Sigmoid colon (tissue), 6 donors: ENCODE measurements at regions not wholly inside any gene's neighbourhood (a gene's known extent, or its start where the extent isn't known, plus 50 kb on each side); places are given as distances from the start of the nearest gene placed in this dataset.

Source experiments
- DNase-seq: peaks from one replicate; pipeline ENCODE4 v3.0.0-alpha.2; 2019
- H3K27ac ChIP-seq, 4 donors: fragments of 200-600 bp; sonication (generic); one replicate each; pipeline ENCODE4 v1.5.1; 2016 to 2019; ENCODE audit warnings: mild to moderate bottlenecking in 1 of 4
- H3K27me3 ChIP-seq, 3 donors: fragments of 200-600 bp; sonication (generic); one replicate each; pipeline ENCODE4 v1.5.1; 2019; ENCODE audit warnings: mild to moderate bottlenecking in 1 of 3
- H3K36me3 ChIP-seq, 4 donors: fragments of 200-600 bp; sonication (generic); one replicate each; pipeline ENCODE4 v1.5.1; 2016 to 2019
- H3K4me1 ChIP-seq, 4 donors: fragments of 200-600 bp; sonication (generic); one replicate each; pipeline ENCODE4 v1.5.1; 2017 to 2019
- H3K4me3 ChIP-seq, 4 donors: fragments of 200-600 bp; sonication (generic); one replicate each; pipeline ENCODE4 v1.5.1; 2017 to 2019; ENCODE audit warnings: mild to moderate bottlenecking in 2 of 4, moderate library complexity in 1 of 4
- H3K9me3 ChIP-seq, 4 donors: fragments of 200-600 bp in 3 of 4; sonication (generic) in 3 of 4; one replicate each; pipeline versions ENCODE4 v1.5.1 to v1.6.1; 2013 to 2019
- EP300 ChIP-seq, 4 donors: sonication (generic); formaldehyde crosslinking; IDR thresholded peaks; one replicate each; pipeline ENCODE4 v1.6.1; 2017; ENCODE audit warnings: antibody characterized with exemption in 4 of 4
- POLR2A ChIP-seq, 2 donors: fragments of 450-650 bp; IDR thresholded peaks; one replicate each; pipeline ENCODE4 v1.6.1; 2016; ENCODE audit warnings: antibody characterized with exemption in 2 of 2, mild to moderate bottlenecking in 2 of 2, moderate library complexity in 2 of 2
- POLR2AphosphoS5 ChIP-seq, 4 donors: sonication (generic); formaldehyde crosslinking; IDR thresholded peaks; one replicate each; pipeline ENCODE4 v1.6.1; 2017; ENCODE audit warnings: antibody characterized with exemption in 4 of 4
- WGBS, 2 donors: extraction: QIAGEN DNeasy Blood & Tissue Kit; methylation state at CpG; one replicate each; pipeline ENCODE4 v1.1.7; 2013; 5-methylcytosine and 5-hydroxymethylcytosine counted together
- intact Hi-C: fragments of 100-400 bp; cut with DNase I; formaldehyde crosslinking; loops from one replicate; pipeline ENCODE4 v1.15.1; 2023
- TF ChIP-seq, protein P1 (sequence below), 4 experiments: fragments of 450-650 bp in 3 of 4; fragments of 200-600 bp in 1 of 4; IDR thresholded peaks; one replicate each; pipeline ENCODE4 v1.5.1; 2016 to 2019; ENCODE audit warnings: antibody characterized with exemption in 4 of 4, mild to moderate bottlenecking in 3 of 4, moderate library complexity in 2 of 4
- donor health status: healthy with polysubstance abuse.
- donor health status: healthy.

GRCh38 chr4:62548765-62549164 lies 1348.6 kb downstream of the ADGRL3 start:
- H3K4me1 ChIP-seq: no peaks in the 10 kb centered on the region
- TF ChIP-seq, protein P1, sequence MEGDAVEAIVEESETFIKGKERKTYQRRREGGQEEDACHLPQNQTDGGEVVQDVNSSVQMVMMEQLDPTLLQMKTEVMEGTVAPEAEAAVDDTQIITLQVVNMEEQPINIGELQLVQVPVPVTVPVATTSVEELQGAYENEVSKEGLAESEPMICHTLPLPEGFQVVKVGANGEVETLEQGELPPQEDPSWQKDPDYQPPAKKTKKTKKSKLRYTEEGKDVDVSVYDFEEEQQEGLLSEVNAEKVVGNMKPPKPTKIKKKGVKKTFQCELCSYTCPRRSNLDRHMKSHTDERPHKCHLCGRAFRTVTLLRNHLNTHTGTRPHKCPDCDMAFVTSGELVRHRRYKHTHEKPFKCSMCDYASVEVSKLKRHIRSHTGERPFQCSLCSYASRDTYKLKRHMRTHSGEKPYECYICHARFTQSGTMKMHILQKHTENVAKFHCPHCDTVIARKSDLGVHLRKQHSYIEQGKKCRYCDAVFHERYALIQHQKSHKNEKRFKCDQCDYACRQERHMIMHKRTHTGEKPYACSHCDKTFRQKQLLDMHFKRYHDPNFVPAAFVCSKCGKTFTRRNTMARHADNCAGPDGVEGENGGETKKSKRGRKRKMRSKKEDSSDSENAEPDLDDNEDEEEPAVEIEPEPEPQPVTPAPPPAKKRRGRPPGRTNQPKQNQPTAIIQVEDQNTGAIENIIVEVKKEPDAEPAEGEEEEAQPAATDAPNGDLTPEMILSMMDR (IDR thresholded peaks at IDR 0.05): no peak
- TF ChIP-seq POLR2AphosphoS5 (IDR thresholded peaks at IDR 0.05): no peak
- TF ChIP-seq POLR2A (IDR thresholded peaks at IDR 0.05): no peak
- TF ChIP-seq EP300 (IDR thresholded peaks at IDR 0.05): no peak
- intact Hi-C loops: no loop called here
- no peak overlapping the region for H3K27ac ChIP-seq
- H3K9me3 ChIP-seq: no peaks in the 10 kb centered on the region
- no peaks in the 10 kb centered on the region for H3K36me3 ChIP-seq
- H3K27me3 ChIP-seq: no peaks in the 10 kb centered on the region
- no peak overlapping the region for H3K4me3 ChIP-seq
- DNase-seq: no peak

DNA sequence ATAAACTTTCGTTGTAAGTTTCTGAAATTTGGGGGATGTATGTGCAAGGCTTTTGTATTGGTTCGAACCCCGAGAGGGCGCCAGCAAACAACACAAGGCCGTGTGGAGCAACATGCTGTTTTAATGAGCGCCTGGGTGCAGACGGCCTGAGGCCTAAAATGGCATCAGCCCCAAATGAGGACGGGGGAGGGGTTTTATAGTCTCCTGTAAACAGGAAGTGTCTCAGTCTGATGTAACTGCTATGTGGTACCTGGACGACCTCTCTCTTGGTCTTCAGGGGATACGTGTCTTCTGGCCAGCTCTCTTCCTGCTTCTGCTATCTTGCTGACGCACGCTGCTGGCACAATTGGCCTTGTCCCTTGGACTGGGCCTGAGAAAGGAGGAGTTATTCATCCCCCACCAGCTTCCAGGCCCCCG lies 1348.0 kb downstream of the ADGRL3 start:
- Histone ChIP-seq H3K4me1 (no peaks in the 10 kb centered on the region), H3K27me3 (no peaks in the 10 kb centered on the region), H3K36me3 (no peaks in the 10 kb centered on the region), H3K4me3 (no peak overlapping the region), H3K9me3 (no peaks in the 10 kb centered on the region), H3K27ac (no peak overlapping the region)
- no peak for DNase-seq
- TF ChIP-seq EP300 (IDR thresholded peaks at IDR 0.05): no peak
- TF ChIP-seq, protein P1 (IDR thresholded peaks at IDR 0.05): no peak
- no peak for TF ChIP-seq POLR2A (IDR thresholded peaks at IDR 0.05)
- TF ChIP-seq POLR2AphosphoS5 (IDR thresholded peaks at IDR 0.05): no peak
- intact Hi-C loops: no loop called here
- 70 to 79% methylated on average over 13 of the region's 13 CpGs for WGBS, 2 donors

GRCh38 chr4:62544428-62544827 lies 1344.3 kb downstream of the ADGRL3 start:
- 66 to 82% methylated on average over 3 of the region's 3 CpGs for WGBS, 2 donors
- Histone ChIP-seq H3K27ac (no peak overlapping the region), H3K36me3 (no peaks in the 10 kb centered on the region), H3K9me3 (no peaks in the 10 kb centered on the region), H3K4me1 (no peaks in the 10 kb centered on the region), H3K27me3 (no peaks in the 10 kb centered on the region), H3K4me3 (no peak overlapping the region)
- intact Hi-C loops: no loop called here
- DNase-seq: no peak
- TF ChIP-seq, protein P1 (IDR thresholded peaks at IDR 0.05): no peak
- TF ChIP-seq EP300 (IDR thresholded peaks at IDR 0.05): no peak
- no peak for TF ChIP-seq POLR2AphosphoS5 (IDR thresholded peaks at IDR 0.05)
- no peak for TF ChIP-seq POLR2A (IDR thresholded peaks at IDR 0.05)

GRCh38 chr4:62543002-62543401 lies 1342.9 kb downstream of the ADGRL3 start:
- Histone ChIP-seq H3K27me3 (no peaks in the 10 kb centered on the region), H3K27ac (no peak overlapping the region), H3K4me3 (no peak overlapping the region), H3K36me3 (no peaks in the 10 kb centered on the region), H3K9me3 (peaks cover 0 to 1% (median 0%) of the 10 kb centered on the region in 4 donors), H3K4me1 (no peaks in the 10 kb centered on the region)
- intact Hi-C loops: no loop called here
- TF ChIP-seq EP300 (IDR thresholded peaks at IDR 0.05) (no peak), POLR2A (IDR thresholded peaks at IDR 0.05) (no peak), POLR2AphosphoS5 (IDR thresholded peaks at IDR 0.05) (no peak)
- TF ChIP-seq, protein P1 (IDR thresholded peaks at IDR 0.05): no peak
- WGBS, 2 donors: 86 to 96% methylated on average over 2 of the region's 2 CpGs
- DNase-seq: no peak

DNA sequence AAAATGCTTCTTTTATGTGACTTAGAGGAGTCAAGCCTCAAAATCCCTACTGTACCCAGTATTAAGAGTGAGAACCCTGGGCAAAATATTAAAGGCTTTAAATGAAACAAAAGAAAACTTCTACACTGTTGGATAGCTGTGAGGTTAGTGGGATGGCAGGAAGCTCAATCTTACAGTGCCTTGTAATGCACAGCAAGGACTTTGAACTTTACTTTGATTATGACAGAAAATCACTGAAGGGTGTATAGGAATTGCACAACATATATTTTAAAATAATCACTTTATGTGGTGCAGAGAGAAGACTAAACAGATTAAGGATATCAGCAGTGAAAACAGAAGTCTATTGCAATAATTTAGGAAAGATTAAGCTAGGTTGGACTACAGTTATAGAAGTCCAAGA lies 1333.4 kb downstream of the ADGRL3 start:
- DNase-seq: no peak
- intact Hi-C loops: no loop called here
- TF ChIP-seq EP300 (IDR thresholded peaks at IDR 0.05) (no peak), POLR2A (IDR thresholded peaks at IDR 0.05) (no peak)

More for the DNA sequence above, 1333.4 kb downstream of the ADGRL3 start:
- no peak overlapping the region for H3K4me3 ChIP-seq
- H3K27me3 ChIP-seq: no peaks in the 10 kb centered on the region
- H3K9me3 ChIP-seq: peaks cover 0 to 1% (median 0%) of the 10 kb centered on the region in 4 donors
- H3K4me1 ChIP-seq: no peaks in the 10 kb centered on the region
- H3K27ac ChIP-seq: no peak overlapping the region
- H3K36me3 ChIP-seq: no peaks in the 10 kb centered on the region
